ENCODE measurements at regions not wholly inside any gene's neighbourhood (a gene's known extent, or its start where the extent isn't known, plus 50 kb on each side); places are given as distances from the start of the nearest gene placed in this dataset.

GRCh38 chr5:104198156-104198555 lies 635.6 kb upstream of the NUDT12 start:
- TF ChIP-seq CTCF (optimal IDR thresholded peaks at IDR 0.05 in 1 of 3, IDR thresholded peaks at IDR 0.05 in 1 of 3, conservative IDR thresholded peaks at IDR 0.05 in 1 of 3; ENCODE audit: extremely low read depth in 1 of 3, insufficient read depth in 2 of 3, low read length in 3 of 3) (no peak), EZH2 (IDR thresholded peaks at IDR 0.05; ENCODE audit: low read length) (no peak)
